ENCODE measurements at regions not wholly inside any gene's neighbourhood (a gene's known extent, or its start where the extent isn't known, plus 50 kb on each side); places are given as distances from the start of the nearest gene placed in this dataset.
"Not testable (repeated sequence)": the region's sequence is repeated elsewhere in the genome, so short reads cannot be mapped to it uniquely, and the experiment has no call there.

GRCh38 chr9:38153152-38153909, 84.3 kb upstream of the SHB start:
- DNase-seq, result no peak

DNA sequence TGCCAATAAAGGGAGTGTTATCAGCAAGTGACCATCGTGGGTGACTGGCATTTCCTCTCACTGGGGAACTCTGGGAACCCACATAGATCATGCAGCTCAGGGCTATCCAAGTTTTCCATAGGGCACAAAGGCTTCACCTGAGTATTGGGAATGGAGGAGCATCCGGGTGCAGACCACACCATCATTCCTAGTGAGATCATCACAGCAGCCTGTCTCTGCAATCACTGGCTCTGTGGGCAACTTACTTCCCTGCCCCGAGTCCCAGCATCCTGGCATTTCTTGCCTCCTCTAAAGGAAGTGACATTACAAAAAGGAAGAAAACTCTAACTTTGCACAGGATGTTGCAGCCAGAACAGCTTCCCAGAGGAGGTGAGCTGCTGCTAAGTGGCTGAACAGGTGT, 80.6 kb upstream of the SHB start:
- DNase-seq, result no peak

DNA sequence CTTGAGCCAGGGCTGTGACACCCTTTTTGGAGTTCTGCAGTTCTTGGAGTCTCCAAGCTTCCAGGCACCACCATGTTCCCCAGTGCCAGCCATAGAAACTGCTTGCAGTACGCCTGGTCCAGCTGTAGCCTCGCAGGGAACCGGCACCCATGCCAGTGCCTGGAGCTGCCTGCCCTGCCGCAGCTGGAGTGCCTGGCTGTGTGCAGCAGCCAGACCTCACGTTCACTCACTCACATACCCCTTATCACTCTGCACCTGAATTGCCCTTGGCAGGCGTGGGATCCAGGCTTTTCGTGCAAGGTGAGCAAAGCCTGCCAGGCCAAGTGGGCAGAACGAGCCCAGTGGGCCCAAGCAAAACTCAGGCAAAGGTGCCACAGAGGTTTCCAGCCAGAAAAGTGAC, 77.8 kb upstream of the SHB start:
- DNase-seq, result no peak

- DNase-seq, result no peak
These were observed 76.6 kb upstream of the SHB start for GRCh38 chr9:38145526-38146053.

GRCh38 chr9:38144421-38144820, 75.4 kb upstream of the SHB start:
- no peak for DNase-seq

DNA sequence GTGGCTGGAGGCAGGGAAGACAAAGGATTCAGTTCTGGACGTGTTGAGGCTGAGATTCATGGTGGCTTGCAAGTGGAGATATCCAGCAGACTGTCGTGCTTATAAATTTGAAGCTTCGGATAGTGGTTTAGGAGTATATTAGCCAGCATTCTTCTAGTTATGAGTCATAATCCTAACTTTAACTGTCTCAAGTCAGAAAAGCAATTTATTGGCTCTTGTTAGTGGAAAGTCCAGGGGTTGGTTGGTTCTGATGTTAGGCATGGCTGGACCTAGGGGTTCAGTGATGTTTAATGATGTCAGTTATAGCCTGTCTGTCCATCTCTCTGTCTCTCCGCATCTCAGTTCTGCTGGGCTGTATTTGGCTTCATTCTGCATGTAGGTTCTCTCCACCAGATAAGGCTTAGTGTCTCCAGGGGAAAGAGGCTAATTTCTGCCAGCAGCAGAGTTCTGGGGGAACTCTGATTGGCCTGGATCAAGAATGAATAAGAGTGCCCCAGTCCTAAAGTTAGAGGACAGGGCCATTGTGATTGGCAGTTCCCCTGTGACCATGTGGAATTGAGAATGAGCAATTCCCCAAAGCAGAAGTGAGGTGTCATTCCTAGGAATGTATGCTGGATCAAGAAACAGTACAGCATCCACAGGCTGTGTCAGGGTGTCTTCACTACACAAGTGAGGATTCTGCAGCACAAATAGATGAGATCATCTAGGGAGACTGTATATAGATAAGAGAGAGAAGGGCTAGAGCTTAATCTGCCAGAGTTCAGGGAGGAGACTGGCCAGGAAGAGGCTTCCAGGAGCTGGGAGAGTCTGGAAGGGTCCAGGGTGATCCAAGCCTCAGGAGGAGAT, 72.9 kb upstream of the SHB start:
- no peak for DNase-seq

GRCh38 chr9:38138276-38138675, 69.2 kb upstream of the SHB start:
- no peak for DNase-seq

- no peak for DNase-seq
These were observed 68.3 kb upstream of the SHB start for GRCh38 chr9:38137342-38137741.

GRCh38 chr9:38136386-38136785, 67.4 kb upstream of the SHB start:
- DNase-seq, result no peak

GRCh38 chr9:38134611-38135237, 65.7 kb upstream of the SHB start:
- DNase-seq, result no peak

DNA sequence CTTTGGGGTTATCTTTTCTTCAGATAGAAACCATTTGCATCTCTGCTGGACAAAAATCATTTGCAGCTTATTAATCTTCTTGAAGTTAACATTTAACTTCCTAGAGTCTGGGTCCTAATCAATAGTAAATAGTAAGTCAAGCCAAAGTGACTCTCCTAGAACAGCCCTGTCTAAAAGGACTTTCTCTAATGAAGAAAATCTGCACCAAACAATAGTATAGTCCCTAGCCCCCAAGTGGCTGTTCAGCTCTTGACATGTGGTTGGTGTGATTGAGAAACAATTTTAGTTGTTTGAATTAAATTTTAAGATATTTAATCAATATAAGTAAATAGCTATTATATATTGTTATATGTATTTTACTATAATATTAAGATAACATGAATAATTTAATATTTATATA, 64.6 kb upstream of the SHB start:
- no peak for DNase-seq

DNA sequence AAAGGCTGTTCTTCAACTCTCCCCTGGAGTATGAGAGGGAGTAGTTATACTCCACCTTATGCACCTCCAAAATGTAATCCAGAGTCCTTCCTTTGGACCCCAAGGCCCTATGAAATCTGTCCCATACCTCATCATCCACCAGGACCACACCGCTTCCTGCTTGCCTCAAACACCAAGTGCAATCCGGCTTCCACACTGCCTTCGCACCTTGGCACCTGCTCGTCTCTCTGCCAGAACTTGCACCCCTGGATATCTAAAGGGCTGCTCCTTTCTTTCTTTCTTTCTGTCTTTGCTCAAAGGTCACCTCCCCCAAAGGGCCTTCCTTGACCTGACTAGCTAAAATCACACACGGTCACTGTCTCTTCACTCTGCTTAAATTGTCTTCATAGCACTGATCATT, 63.9 kb upstream of the SHB start:
- no peak for DNase-seq

DNA sequence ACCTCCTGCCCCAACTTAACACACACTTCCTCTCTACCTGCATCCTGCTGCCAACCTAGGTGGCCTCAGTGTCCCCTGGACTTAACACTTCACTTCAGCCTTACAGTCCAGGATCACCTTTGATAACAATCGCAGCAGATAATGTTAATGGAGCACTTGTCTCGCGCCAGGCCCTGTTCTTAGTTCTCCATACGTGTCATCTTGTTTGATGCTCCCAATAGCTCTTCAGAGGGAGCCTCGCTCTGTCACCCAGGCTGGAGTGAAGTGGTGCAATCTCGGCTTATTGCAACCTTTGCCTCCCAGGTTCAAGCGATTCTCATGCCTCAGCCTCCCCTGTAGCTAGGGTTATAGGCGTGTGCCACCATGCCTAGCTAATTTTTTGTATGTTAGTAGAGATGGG, 62.7 kb upstream of the SHB start:
- DNase-seq, result no peak

- no peak for DNase-seq
These were observed 61.7 kb upstream of the SHB start for GRCh38 chr9:38130724-38131123.

DNA sequence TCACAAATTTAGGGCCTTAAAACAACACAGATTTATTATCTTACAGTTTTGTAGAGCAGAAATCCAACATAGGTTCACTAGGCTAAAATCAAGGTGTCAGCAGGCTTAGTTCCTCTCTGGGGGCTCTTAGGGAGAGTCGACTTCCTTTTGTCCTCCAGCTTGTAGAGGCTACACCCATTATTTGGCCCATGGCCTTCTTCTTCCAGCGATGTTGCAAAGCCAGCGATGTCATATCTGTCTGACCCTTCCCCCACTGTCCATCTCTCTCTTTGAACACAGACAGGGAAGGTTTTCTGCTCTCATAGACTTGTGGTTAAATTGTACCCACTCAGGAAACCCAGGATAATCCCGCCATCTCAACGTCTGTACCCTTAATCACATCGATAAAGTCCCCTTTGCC, 60.3 kb upstream of the SHB start:
- no peak for DNase-seq

- DNase-seq, result peak in 1 of 5 experiments; percentile 4
These were observed 59.8 kb upstream of the SHB start for GRCh38 chr9:38128752-38129270.

GRCh38 chr9:38127271-38127839, 58.3 kb upstream of the SHB start:
- DNase-seq, result no peak

DNA sequence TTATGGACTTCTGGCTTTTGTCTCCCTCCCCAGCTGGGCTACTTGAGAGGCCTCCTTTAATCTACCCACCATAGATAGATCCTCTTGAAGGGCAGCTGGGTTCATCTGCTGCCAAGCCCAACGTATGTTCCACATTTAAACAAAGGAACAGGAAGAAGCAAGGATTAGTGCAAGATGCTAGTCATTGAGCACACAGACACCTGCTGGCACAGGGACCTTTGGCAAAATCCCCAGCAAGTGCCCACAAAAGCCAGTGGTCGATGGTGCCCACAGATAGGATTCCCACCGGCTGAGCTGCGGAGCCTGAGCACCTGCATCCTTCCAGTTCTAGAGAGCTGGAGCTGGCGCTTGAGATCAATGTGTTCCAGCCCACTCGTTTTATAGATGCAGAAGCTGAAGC, 57.7 kb upstream of the SHB start:
- DNase-seq, result no peak

GRCh38 chr9:38125889-38126288, 56.9 kb upstream of the SHB start:
- DNase-seq, result no peak

DNA sequence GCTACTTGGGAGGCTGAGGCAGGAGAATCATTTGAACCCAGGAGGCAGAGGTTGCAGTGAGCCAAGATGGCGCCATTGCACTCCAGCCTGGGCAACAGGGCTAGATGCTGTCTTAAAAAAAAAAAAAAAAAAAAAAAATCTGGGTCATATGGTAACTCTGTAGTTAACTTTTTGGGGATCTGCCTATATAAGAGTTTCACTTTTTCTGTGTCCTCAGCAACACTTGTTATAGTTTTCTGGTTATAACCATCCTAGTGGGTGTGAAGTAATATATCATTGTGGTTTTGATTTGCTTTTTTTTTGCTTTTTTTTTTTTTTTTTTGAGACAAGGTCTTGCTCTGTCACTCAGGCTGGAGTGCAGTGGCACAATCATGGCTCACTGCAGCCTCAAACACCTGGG, 54.3 kb upstream of the SHB start:
- DNase-seq, result not testable (repeated sequence)

GRCh38 chr9:38120961-38121360, 51.9 kb upstream of the SHB start:
- no peak for DNase-seq

GRCh38 chr9:38119560-38120236, 50.7 kb upstream of the SHB start:
- no peak for DNase-seq
